Endothelial cell of umbilical vein (primary cell): ENCODE measurements at regions not wholly inside any gene's neighbourhood (a gene's known extent, or its start where the extent isn't known, plus 50 kb on each side); places are given as distances from the start of the nearest gene placed in this dataset.

Experiments used
- EZH2 ChIP-seq: IDR thresholded peaks from 2 replicates; pipeline ENCODE4 v1.6.1; 2012; ENCODE audit warnings: borderline replicate concordance, low read depth, mild to moderate bottlenecking, moderate library complexity, low read length, inconsistent platforms; ENCODE audit not compliant: severe bottlenecking
- GATA2 ChIP-seq: IDR thresholded peaks from 2 replicates; pipeline ENCODE4 v1.7.0; 2011; ENCODE audit warnings: low read depth, mild to moderate bottlenecking, moderate library complexity, mixed read lengths, low read length; ENCODE audit not compliant: insufficient read length, insufficient read depth
- JUN ChIP-seq: IDR thresholded peaks from 2 replicates; pipeline ENCODE4 v1.6.1; 2011; ENCODE audit warnings: borderline replicate concordance, low read depth; ENCODE audit not compliant: insufficient read length, insufficient read depth
- MYC ChIP-seq: IDR thresholded peaks from one replicate; pipeline ENCODE4 v1.6.1; 2011; ENCODE audit warnings: mild to moderate bottlenecking, low read depth, low read length
- POLR2A ChIP-seq: IDR thresholded peaks from 2 replicates; pipeline ENCODE4 v1.6.1; 2012; ENCODE audit warnings: low read depth, mild to moderate bottlenecking, control low read depth, low read length
- POLR2AphosphoS5 ChIP-seq: IDR thresholded peaks from 2 replicates; pipeline ENCODE4 v1.6.1; 2012; ENCODE audit warnings: low read depth, mild to moderate bottlenecking, control low read depth, low read length, moderate library complexity; ENCODE audit not compliant: insufficient read depth
- TF ChIP-seq, protein P1 (sequence below), 2 donors: IDR thresholded peaks; 1 replicate in 1 of 2; 2 replicates in 1 of 2; pipeline ENCODE4 v1.5.1; 2011; ENCODE audit warnings: low read length in 2 of 2, mild to moderate bottlenecking in 2 of 2, moderate library complexity in 2 of 2, control low read depth in 1 of 2, inconsistent platforms in 1 of 2, low read depth in 1 of 2; ENCODE audit not compliant: insufficient read depth in 1 of 2; ENCODE audit errors: extremely low read depth in 1 of 2
- TF ChIP-seq, protein P2 (sequence below): IDR thresholded peaks from 2 replicates; pipeline ENCODE4 v1.6.1; 2011; ENCODE audit not compliant: insufficient read depth, insufficient read length

GRCh38 chr3:64300790-64301423 lies 75.6 kb upstream of the PRICKLE2 start:
- TF ChIP-seq POLR2A, result no peak
- TF ChIP-seq, protein P1, sequence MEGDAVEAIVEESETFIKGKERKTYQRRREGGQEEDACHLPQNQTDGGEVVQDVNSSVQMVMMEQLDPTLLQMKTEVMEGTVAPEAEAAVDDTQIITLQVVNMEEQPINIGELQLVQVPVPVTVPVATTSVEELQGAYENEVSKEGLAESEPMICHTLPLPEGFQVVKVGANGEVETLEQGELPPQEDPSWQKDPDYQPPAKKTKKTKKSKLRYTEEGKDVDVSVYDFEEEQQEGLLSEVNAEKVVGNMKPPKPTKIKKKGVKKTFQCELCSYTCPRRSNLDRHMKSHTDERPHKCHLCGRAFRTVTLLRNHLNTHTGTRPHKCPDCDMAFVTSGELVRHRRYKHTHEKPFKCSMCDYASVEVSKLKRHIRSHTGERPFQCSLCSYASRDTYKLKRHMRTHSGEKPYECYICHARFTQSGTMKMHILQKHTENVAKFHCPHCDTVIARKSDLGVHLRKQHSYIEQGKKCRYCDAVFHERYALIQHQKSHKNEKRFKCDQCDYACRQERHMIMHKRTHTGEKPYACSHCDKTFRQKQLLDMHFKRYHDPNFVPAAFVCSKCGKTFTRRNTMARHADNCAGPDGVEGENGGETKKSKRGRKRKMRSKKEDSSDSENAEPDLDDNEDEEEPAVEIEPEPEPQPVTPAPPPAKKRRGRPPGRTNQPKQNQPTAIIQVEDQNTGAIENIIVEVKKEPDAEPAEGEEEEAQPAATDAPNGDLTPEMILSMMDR (IDR thresholded peaks at IDR 0.05; ENCODE audit: extremely low read depth in 1 of 2, insufficient read depth in 1 of 2, low read depth in 1 of 2, low read length in 2 of 2), result no peak
- TF ChIP-seq, protein P2, sequence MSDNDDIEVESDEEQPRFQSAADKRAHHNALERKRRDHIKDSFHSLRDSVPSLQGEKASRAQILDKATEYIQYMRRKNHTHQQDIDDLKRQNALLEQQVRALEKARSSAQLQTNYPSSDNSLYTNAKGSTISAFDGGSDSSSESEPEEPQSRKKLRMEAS, result no peak
- TF ChIP-seq EZH2, result no peak
- no peak for TF ChIP-seq JUN
- TF ChIP-seq POLR2AphosphoS5, result no peak
- no peak for TF ChIP-seq MYC
- TF ChIP-seq GATA2, result no peak
